GM20000 (cell line): ENCODE measurements at regions not wholly inside any gene's neighbourhood (a gene's known extent, or its start where the extent isn't known, plus 50 kb on each side); places are given as distances from the start of the nearest gene placed in this dataset.
"Not testable (repeated sequence)": the region's sequence is repeated elsewhere in the genome, so short reads cannot be mapped to it uniquely, and the experiment has no call there.

Source experiments
- DNase-seq: peaks from one replicate; pipeline ENCODE4 v3.0.0; 2012; ENCODE audit warnings: low spot score
- TF ChIP-seq, protein P1 (sequence below): IDR thresholded peaks from 2 replicates; pipeline ENCODE4 v1.5.1; 2012; ENCODE audit warnings: mild to moderate bottlenecking, control low read depth; ENCODE audit errors: extremely low read depth, missing control alignments

DNA sequence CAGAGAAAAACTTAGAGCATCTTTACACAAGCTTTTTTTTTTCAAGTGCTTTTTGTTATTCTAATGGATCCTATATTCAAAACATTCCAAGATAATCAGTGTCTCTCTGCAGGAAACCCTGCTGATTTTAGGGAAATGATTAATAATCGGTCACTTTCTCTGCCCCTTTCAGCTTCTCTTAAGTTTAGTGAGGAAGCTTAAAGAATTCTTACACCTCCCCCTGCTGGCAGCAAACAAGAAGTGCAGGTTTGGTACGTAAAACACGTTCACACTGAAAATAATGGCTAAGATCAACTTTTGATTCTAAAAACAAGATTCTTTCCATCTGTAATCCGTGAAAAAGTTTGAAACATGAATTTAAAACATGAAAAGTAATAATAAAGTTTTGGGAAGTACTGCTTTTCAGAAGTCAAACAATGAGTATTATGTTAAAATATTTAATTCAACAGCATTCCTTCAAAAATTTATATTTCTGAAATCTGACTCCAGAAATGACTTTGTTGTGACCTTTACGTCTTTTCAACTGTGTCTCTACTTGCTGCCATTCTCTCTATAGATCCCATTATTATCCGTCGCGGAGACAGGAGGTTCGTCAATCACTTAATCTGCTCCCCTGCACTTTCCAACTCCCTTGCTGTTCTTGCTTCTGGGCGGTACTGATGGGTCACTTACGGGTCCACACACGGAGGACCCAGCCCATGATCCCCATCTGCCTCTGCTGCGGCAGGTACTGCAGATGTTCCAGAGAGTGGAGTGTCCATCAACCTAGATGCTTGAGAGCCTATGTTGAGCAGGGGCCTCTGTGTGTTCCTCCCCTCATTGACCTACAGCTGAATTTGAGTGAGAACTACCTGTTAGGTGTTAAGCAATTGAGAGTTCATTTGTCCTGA lies 203.1 kb upstream of the EDNRB start:
- DNase-seq = peak; percentile 50
- TF ChIP-seq, protein P1, sequence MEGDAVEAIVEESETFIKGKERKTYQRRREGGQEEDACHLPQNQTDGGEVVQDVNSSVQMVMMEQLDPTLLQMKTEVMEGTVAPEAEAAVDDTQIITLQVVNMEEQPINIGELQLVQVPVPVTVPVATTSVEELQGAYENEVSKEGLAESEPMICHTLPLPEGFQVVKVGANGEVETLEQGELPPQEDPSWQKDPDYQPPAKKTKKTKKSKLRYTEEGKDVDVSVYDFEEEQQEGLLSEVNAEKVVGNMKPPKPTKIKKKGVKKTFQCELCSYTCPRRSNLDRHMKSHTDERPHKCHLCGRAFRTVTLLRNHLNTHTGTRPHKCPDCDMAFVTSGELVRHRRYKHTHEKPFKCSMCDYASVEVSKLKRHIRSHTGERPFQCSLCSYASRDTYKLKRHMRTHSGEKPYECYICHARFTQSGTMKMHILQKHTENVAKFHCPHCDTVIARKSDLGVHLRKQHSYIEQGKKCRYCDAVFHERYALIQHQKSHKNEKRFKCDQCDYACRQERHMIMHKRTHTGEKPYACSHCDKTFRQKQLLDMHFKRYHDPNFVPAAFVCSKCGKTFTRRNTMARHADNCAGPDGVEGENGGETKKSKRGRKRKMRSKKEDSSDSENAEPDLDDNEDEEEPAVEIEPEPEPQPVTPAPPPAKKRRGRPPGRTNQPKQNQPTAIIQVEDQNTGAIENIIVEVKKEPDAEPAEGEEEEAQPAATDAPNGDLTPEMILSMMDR = peak; percentile 89

DNA sequence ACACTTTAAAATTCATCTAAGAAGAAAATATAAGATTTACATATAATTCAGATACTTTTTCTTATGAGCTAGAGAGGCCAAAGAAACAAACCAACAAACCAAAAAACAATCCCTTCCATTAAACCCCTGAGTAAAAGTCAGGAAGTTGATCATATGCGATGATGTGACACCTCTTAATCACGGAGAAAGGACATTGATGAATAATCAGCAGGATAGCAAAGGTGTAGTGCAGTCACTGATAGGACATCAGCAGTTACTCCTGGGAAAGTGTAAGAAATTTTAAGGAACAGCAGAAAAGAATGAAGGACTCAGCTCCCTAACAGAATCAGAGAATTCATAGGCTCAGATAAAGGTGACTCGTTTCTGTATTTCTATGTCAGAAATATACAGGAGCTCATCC lies 202.4 kb upstream of the EDNRB start:
- DNase-seq = no peak
- TF ChIP-seq, protein P1 = no peak

DNA sequence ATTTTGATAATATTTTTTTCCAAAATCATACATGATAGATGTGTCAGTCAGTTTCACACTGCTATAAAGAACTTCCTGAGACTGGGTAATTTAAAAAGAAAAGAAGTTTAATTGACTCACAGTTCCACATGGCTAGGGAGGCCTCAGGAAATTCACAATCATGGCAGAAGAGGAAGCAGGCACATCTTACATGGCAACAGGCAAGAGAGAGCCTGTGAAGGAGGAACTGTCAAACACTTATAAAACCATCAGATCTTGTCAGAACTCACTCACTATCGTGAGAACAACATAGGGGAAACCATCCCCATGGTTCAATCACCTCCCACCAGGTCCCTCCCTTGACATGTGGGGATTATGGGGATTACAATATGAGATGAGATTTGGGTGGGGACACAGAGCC lies 201.5 kb upstream of the EDNRB start:
- not testable (repeated sequence) for DNase-seq

DNA sequence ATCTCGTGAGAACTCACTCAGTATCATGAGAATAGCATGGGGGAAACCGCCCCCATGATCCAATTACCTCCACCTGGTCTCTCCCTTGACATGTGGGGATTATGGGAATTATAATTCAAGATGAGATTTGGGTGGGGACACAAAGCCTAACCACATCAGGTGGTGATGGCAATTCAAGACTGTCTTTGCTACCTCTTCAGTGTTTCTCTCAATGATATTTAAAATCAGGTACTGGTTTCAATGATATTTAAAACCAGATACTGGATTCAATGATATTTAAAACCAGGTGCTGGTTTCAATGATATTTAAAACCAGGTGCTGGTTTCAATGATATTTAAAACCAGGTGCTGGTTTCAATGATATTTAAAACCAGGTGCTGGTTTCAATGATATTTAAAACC lies 198.4 kb upstream of the EDNRB start:
- not testable (repeated sequence) for DNase-seq

DNA sequence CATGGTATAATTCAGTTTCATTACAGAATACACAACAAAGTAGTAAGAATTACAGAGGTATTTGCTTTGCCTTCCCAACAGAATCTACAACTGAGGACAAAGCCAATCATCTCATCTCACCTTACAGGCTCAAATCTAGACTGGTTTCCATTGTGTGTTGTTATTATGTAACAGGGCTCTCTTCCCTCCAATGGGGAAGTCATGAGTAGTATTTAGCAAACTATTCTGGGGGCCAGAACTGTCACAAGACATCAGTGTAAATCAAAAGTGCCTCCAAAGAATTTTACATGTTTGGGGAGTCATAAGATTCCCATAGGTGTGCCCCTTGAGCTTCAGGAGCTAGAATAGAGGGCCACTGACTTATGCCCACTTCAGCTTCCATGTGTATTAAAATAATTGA lies 187.0 kb upstream of the EDNRB start:
- TF ChIP-seq, protein P1 = no peak
- no peak for DNase-seq

DNA sequence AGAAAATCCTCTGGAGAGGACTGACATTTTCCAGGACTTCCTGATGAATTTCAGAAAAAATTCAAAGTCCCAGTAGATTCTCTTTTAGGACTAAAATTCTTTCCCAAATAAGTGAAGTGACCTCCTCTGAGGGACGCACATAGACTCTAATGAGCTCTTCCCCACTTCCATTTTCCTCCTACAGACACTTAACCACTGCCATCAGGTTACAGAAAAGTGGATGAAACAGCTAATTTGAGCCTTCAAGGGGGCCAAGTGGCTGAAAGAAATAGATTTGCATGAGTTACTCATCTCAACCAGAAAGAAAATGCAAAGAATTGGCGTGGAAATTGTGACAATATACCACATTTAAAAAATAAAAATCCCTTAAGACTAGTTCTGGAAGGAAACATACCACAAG lies 185.3 kb upstream of the EDNRB start:
- DNase-seq = no peak
- TF ChIP-seq, protein P1 = no peak

DNA sequence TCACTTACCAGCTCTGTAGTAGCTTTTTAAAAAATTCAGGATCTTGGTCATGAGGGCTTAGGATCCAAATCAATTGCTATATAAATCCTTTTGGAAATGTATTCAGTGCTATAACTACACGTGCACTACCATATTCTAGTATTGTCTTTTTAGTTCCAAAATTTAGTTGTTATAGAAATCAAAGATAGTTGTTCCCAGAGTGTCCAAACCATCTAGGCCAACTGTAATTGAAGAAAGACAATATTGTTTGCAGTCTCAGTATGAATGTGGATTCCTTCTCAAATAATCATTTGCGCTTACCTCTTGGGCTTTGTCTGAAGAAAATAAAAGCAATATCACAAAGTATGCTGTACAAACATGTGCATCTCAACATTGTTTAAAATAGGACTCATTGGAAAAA lies 184.1 kb upstream of the EDNRB start:
- TF ChIP-seq, protein P1 = no peak
- DNase-seq = no peak

DNA sequence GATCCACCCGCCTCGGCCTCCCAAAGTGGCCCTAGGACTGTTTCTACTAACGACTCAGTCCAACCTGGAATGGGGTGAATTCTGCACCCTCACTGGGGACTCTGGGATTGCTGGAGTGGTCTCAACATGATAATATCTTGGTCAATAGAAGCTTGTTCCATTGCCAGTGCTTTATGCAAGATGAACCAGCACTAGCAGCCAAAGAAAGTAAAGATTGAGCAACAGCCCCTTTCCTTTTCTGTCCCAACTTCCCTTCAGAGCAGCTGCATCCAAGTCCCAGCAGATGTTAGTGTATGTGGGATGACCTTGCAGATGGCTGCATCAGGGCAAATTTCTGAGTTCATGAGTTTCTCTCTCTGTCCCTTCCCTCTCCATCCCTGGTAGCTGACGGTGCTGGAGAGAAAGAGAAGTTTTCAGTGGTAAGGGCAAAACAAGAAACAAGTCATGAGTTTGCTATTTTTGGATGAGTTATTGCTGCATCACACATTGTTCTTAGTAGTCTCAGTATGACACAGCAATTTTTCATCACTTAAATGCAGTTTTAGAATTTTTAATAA lies 183.6 kb upstream of the EDNRB start:
- DNase-seq = no peak
- TF ChIP-seq, protein P1 = no peak
